MG63 (cell line): ENCODE measurements at regions not wholly inside any gene's neighbourhood (a gene's known extent, or its start where the extent isn't known, plus 50 kb on each side); places are given as distances from the start of the nearest gene placed in this dataset.

Experiments used
- DNase-seq: peaks from one replicate; pipeline ENCODE4 v3.0.0-alpha.2; 2020
- H3K27me3 ChIP-seq: fragments of 250-450 bp; sonication (Bioruptor Pico); 2 replicates; pipeline ENCODE4 v1.5.1; 2020; ENCODE audit warnings: mild to moderate bottlenecking, moderate library complexity
- H3K36me3 ChIP-seq: fragments of 250-450 bp; sonication (Bioruptor Pico); 2 replicates; pipeline ENCODE4 v1.5.1; 2020; ENCODE audit warnings: mild to moderate bottlenecking, moderate library complexity
- H3K4me3 ChIP-seq: fragments of 250-450 bp; sonication (Bioruptor Pico); 2 replicates; pipeline ENCODE4 v1.5.1; 2020; ENCODE audit warnings: mild to moderate bottlenecking, moderate library complexity
- H3K9me3 ChIP-seq: fragments of 250-450 bp; sonication (Bioruptor Pico); 2 replicates; pipeline ENCODE4 v1.5.1; 2020; ENCODE audit warnings: mild to moderate bottlenecking, moderate library complexity

DNA sequence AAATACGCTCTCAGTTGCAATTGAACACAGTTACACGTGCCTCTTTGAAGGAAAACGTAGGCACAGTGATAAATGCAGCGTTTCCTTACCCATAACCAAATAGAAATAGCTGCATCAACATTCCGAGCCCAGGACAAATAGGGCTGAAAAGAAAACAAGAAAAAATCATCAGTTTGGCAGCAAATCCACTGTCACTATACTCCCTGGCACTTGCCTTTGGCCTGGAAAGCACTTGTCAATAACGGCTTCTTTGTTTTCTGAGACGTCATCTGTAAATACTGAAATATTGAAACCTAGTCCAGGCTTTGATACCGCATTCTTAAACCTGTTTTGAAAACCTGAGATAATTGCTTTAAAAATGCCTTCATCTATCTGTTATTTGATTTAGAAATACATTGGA is 167.2 kb upstream of the AKR1E2 start:
- no peaks in the 10 kb centered on the region for H3K36me3 ChIP-seq
- H3K4me3 ChIP-seq, result no peak overlapping the region
- no peak for DNase-seq
- H3K27me3 ChIP-seq, result no peaks in the 10 kb centered on the region
- H3K9me3 ChIP-seq, result no peaks in the 10 kb centered on the region

DNA sequence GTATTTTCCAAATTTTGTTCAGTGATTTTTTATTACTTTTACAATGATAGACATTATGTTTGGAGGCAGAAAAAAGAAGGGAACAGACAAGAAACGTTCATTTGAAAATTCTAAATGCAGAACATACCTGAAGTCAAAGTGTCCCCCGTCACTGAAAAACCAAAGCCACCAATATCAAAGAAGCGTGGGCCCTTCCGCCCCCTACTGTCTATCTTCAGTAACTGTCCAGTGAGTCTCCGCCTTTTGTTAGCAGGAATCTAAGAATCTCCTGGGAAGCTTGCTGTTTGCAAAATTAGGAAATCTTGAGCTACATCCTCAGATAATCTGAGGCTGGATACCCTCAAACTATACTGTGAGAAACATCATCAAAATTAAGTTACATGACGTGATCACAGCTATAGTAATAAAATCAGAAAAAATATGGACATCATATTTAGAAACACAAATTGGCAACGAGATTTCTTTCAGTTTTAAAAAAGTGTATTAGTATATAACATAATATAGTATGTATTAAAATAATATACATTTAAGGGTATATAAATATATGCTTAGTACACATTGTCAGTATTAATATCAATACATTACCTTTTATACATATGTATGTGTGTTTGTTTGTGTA is 169.3 kb upstream of the AKR1E2 start:
- Histone ChIP-seq H3K36me3 (no peaks in the 10 kb centered on the region), H3K9me3 (no peaks in the 10 kb centered on the region), H3K27me3 (no peaks in the 10 kb centered on the region), H3K4me3 (no peak overlapping the region)
- DNase-seq, result no peak

DNA sequence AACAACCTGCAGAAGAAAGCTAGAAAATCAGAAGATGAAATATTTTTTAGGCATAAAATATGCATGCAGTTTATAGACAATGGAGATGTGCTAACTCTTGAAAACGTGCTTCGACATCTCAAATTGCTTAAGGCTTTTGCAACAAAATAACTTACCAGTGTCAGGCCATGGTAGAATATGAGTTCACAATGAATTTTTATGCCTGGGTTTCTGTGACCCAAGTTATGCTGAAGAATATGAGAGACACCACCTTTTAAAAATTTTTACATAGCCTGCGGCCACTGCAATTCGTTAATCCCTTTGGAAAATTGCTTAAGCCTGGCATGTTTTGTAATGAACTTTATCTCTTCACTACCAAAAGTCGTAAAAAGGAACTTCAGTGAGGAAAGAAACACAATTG is 170.1 kb upstream of the AKR1E2 start:
- Histone ChIP-seq H3K4me3 (no peak overlapping the region), H3K27me3 (no peaks in the 10 kb centered on the region), H3K36me3 (no peaks in the 10 kb centered on the region), H3K9me3 (no peaks in the 10 kb centered on the region)
- no peak for DNase-seq

DNA sequence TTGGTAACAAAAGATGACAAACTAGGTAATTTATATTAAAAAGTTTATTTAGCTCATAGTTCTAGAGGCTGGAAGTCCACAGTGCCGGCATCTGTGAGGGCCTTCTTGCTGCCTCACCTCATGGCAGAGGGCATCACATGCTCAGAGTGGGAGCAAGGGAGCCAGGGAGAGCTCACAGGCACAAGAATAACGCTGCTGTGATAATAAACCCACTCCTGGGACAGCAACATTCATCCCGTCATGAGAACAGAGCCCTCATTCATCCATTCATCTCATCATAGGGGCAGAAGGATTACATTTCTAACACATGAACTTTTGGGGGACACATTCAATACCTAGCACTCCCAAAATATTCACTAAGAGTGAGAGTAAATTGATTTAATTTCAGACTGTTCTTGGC is 170.6 kb upstream of the AKR1E2 start:
- DNase-seq, result no peak
- Histone ChIP-seq H3K27me3 (no peaks in the 10 kb centered on the region), H3K36me3 (no peaks in the 10 kb centered on the region), H3K9me3 (no peaks in the 10 kb centered on the region), H3K4me3 (no peak overlapping the region)

DNA sequence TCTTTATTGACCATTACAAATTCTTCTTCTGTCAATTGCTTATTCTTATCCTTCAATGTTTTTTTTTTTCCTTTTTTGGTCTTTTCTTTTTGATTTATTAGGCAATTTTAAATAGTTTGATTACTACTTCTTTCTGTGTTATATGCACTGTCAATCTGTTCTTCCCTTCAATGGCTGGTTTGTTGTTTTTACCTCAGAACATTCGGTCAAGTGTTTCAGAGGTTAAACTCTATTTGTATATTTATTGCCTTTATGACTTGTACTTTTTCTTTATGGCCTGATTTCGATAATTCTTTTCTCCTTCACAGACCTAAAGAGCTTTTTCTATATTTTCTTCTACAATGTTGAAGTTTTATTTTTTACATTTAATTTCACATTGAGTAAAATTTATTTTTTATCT is 171.5 kb upstream of the AKR1E2 start:
- no peaks in the 10 kb centered on the region for H3K36me3 ChIP-seq
- no peaks in the 10 kb centered on the region for H3K27me3 ChIP-seq
- no peaks in the 10 kb centered on the region for H3K9me3 ChIP-seq
- no peak overlapping the region for H3K4me3 ChIP-seq
- no peak for DNase-seq

DNA sequence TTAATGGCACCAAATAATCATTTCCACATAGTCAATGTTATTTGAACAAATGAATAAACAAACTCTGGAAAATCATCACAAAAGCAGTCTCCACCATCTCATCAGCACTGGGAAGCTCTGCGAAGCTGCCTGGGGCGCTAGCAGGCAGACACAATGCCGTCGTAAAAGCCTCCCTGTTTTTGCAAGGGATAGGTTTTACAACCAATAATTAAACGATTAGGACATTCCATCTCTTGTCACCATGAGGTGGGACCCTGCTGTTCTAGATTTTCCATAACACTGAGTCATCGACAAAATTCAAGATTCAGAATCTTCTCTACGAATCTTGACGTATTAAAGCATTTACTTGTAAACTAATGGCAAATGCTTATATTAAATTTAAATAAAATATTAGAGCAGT is 172.8 kb upstream of the AKR1E2 start:
- DNase-seq, result no peak
- Histone ChIP-seq H3K36me3 (no peaks in the 10 kb centered on the region), H3K27me3 (no peaks in the 10 kb centered on the region), H3K4me3 (no peak overlapping the region), H3K9me3 (no peaks in the 10 kb centered on the region)

DNA sequence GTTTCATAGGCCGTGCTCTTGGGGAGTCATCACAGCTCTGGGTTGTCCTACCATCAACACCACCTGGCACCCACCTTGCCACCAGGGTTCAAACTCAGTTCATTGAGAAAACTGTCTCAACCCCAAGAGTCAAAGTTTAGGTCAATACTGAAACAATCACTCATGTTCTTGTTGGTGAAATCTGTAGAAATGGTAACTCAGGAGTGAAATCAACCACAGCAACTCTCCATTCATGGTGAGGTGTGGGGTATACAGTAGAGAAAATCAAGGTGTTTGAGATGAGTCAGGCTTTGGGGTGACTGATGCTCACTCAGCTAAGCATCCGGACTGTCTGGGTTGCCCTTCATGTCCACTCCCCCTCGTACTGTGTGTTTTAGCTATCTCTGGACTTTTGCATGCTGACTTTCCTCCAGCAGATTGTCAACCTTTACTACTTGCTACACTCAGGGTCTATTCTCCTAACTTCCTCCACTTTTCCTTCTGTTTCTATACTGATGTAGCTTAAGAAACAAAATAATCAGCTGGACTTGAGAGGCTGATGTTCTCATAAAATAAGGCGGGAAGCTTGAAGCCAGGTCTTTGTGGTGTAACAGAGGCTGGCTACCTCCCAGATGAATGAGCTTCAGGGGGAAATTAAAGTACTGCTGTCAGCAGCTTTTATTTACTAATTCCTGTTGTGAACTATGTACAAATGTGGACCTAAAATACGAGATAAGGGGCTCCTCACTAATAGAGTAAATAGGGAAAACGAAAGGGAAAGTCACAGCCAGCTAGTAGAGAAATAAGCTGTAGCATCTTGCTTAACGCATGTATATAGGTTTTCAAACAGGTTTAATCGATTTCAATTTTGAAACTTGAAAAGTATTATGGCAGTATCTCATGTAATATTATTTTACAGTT is 173.6 kb upstream of the AKR1E2 start:
- Histone ChIP-seq H3K4me3 (no peak overlapping the region), H3K36me3 (no peaks in the 10 kb centered on the region)
- DNase-seq, result no peak

DNA sequence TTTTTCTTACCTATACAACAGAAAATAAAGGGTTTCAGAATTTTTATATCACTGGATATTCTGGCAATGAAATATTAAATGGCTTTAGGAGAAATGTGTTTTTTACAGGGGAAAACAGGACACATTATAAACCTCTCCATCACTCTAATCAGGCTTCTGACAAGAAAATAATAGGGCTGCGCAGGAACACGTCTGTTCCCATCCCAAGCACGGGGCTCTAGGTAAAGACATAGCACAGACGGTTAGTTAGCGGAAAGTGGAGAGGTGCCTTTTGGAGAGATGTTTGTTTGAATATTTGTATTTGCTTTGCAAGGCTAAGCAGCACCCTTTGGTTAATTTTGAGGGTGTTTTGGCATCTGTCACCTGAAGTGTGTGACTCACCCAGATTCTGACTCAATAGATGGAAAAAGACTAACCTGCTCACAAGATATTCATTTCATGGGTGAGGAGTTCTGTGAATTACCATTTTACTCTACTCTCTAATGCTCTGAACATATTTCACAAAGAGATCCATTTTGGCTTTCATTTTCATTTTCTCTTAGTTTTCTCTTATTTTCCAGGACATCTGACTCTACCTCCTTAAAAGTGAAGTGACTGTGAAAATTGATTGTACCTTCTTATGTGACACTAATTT is 174.5 kb upstream of the AKR1E2 start:
- no peak for DNase-seq
- H3K9me3 ChIP-seq, result no peaks in the 10 kb centered on the region

More for the DNA sequence above, 173.6 kb upstream of the AKR1E2 start:
- no peaks in the 10 kb centered on the region for H3K27me3 ChIP-seq
- no peaks in the 10 kb centered on the region for H3K9me3 ChIP-seq

DNA sequence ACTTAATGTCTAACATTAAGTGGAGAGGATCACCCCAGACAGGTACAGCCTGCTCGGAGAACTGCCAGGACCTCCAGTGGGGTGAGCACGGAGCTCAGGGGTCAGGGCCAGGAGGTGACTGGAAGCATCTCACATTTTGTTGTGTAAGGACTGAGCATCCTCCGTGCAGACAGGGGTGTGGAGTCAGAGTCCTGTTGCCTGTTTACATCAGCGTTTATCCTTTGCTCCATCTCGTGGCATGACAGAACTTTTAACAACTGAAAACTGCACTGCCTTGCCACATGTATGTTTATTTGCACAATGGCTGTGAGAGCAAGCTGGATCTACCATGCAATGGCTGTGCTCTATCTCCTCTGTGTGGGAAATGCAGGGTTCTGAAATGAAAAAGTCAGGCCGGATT is 175.4 kb upstream of the AKR1E2 start:
- Histone ChIP-seq H3K9me3 (no peaks in the 10 kb centered on the region), H3K4me3 (no peak overlapping the region), H3K27me3 (no peaks in the 10 kb centered on the region), H3K36me3 (no peaks in the 10 kb centered on the region)
- DNase-seq, result no peak

More for the DNA sequence above, 174.5 kb upstream of the AKR1E2 start:
- no peak overlapping the region for H3K4me3 ChIP-seq
- H3K27me3 ChIP-seq, result no peaks in the 10 kb centered on the region
- no peaks in the 10 kb centered on the region for H3K36me3 ChIP-seq

DNA sequence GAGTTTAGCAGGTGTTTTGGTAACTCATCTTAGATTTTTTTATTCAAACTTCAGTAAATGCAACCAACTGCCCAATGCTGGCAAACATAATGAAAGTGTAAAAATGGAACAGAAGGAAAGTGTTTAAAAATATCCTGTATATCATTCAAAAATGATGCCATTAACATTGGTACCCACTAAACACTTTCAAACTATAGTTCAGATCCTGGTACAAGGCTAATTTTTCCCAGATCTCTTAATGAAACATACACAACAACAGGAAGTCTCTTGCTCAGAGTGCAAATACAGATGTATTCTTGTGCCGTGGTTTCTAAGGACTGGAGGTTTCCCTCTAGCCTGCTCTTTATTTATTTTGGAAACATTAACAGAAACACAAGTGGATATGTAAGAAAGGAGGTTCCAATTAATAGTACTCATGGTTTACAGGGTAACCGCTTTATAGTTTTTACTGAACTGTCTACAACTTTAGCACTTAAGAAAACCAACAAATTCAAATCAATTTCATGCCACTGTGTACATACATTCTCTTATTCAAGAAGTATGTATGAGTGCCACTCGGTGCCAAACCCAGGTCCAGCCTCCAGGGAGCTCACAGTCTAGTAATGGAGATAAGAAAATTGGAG is 176.0 kb upstream of the AKR1E2 start:
- no peaks in the 10 kb centered on the region for H3K9me3 ChIP-seq
- H3K27me3 ChIP-seq, result no peaks in the 10 kb centered on the region
- H3K4me3 ChIP-seq, result no peak overlapping the region
- no peak for DNase-seq
- H3K36me3 ChIP-seq, result no peaks in the 10 kb centered on the region

DNA sequence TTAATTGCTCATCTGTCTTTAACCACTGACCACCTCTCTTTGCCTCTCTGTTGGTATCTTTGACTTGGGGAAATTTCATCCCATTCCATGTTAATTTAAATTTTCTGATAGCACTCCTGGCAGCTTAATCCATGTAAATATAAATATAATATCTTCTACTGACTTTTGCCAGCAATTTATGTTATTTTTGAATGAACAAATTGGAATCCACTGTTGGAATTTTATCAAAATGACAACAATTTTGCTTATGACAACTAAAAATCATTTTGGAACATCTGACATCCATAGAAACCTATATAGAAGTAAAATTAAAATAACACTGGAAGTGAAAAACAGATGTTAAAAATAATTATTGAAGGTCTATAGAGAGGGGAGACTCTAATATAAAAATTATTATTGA is 176.5 kb upstream of the AKR1E2 start:
- Histone ChIP-seq H3K9me3 (no peaks in the 10 kb centered on the region), H3K27me3 (no peaks in the 10 kb centered on the region), H3K36me3 (no peaks in the 10 kb centered on the region), H3K4me3 (no peak overlapping the region)
- no peak for DNase-seq

DNA sequence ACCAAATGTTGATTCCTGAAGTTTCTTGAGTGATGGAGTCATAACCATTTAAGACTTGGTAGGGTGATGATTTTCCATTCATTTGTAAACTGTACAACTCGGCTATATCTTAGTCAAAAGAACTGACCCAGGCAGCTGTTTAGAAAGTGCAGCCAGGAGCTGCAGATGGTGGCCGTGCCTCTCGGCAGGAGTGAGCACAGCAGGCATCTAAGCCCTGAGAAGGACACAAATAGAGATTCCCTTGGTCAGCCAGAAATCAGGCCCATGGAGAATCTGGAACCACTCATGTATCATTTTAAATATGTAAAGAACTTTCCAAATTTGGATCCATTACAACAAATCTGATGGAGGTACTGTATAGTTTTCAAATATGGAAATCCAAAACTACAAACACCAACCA is 177.0 kb upstream of the AKR1E2 start:
- DNase-seq, result no peak
- H3K27me3 ChIP-seq, result no peaks in the 10 kb centered on the region
- no peaks in the 10 kb centered on the region for H3K36me3 ChIP-seq
- no peak overlapping the region for H3K4me3 ChIP-seq
- H3K9me3 ChIP-seq, result no peaks in the 10 kb centered on the region

DNA sequence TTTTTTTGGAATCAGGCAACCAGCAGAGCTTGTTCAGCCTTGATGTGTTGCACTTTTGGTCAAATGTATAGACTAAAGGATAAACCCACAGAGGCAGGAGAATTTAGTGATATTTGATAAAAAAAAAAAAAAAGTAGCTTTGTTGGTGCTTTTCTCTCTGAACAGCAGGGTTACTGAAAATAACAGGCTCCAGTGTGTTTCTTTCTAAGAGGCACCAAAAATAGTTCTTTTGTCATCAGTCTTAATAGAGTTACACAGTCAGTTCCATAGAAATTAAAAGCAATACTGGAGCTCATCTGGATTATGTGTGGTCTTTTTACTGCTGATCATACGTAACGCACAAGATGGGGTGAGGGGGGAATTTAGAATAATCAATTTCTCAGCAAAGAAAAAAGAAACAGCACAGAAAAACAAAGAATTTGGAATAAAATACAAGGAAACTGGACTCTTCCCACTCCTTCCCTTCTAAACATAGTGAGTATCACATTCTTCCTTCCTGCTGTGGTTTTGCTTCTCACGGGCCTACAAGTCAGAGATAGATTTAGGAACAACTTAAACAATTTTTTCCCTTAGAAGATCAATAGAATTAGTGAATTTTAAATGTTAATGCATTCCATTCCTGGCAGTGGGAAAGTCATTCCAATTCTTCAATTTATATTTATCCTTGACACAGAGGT is 178.8 kb upstream of the AKR1E2 start:
- DNase-seq, result no peak
- Histone ChIP-seq H3K27me3 (no peaks in the 10 kb centered on the region), H3K4me3 (no peak overlapping the region), H3K9me3 (no peaks in the 10 kb centered on the region), H3K36me3 (no peaks in the 10 kb centered on the region)

DNA sequence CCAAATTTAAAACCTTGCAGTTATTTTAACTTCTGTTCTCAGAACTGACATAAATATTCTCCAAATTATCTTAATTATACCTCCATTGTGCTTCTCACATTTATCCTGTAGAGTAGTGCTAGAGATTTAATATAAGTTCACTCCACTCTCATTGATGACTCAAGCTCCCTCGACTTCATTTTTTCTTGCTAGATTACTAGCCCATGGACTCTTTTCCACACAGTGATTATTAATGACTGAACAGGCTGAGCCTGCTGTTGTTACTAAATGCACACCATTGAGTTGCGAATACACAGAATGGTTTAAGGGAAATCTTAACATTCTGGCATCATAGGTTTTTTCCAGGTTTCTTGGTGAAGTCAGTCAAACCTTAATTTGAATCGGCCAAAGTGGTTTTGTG is 179.5 kb upstream of the AKR1E2 start:
- DNase-seq, result no peak
- H3K27me3 ChIP-seq, result no peaks in the 10 kb centered on the region
- no peaks in the 10 kb centered on the region for H3K9me3 ChIP-seq
- no peaks in the 10 kb centered on the region for H3K36me3 ChIP-seq
- H3K4me3 ChIP-seq, result no peak overlapping the region

DNA sequence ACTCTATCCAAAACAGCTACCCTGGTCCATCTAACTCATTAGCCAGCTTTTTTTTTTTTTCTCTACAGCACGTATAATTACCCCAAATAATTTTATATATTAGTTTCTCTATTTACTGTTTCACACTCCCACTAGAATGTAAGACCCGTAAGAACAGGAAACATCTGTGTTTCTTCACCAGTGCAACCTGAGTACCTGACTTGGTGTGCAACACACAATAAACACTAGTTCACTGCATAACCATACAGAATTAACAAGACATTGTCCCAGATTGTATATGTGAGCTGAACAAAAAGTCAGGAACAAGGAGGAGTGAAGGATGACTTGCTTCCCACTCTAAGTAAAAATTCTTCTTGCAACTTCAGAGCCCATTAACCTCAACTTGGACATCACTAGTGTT is 180.2 kb upstream of the AKR1E2 start:
- Histone ChIP-seq H3K4me3 (no peak overlapping the region), H3K36me3 (no peaks in the 10 kb centered on the region), H3K27me3 (no peaks in the 10 kb centered on the region), H3K9me3 (no peaks in the 10 kb centered on the region)
- DNase-seq, result no peak

DNA sequence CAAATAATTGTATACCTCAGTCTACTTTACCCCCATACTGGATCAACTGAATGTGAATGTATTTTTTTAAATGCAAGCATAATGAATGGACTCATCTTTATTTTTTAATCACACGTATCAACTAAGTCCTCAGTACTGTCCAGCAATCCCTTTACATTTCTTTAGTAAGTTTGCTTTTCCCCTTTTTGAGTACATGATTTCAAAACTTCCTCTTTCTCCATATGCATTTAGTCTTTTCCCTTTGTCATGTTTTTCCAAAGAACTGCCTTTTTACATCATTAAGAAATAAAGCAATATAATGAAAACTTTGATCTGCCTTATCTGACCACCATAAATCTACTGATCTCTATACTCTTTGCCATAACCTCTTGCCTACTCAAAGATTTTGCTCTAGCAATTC is 182.5 kb upstream of the AKR1E2 start:
- Histone ChIP-seq H3K9me3 (no peaks in the 10 kb centered on the region), H3K4me3 (no peak overlapping the region), H3K27me3 (no peaks in the 10 kb centered on the region), H3K36me3 (no peaks in the 10 kb centered on the region; the same call in 1 of the 2 replicates)
- no peak for DNase-seq

DNA sequence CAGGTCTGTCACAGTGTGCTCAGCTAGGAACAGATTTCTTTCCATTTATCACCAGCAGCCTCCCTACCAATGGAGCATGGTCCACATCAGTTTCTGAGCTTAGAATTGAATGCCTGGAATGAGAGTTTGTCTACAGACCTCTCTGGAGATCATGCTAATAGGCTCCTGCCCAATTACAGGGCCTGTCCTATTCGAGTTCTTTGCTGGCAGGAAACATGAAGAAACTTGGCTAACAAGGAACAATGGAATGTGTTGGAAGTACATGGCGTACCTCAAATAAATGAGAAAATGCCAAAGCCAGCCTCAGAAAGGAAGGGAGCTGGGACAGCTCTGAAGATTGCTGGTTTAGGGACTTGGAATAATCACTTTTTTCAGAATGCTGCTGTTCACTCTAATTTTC is 186.0 kb upstream of the AKR1E2 start:
- no peaks in the 10 kb centered on the region; the same call in 1 of the 2 replicates for H3K36me3 ChIP-seq
- no peak for DNase-seq
- no peaks in the 10 kb centered on the region for H3K9me3 ChIP-seq
- no peak overlapping the region for H3K4me3 ChIP-seq
- H3K27me3 ChIP-seq, result no peaks in the 10 kb centered on the region
